NCI-H2081 (cell line): ENCODE measurements at regions not wholly inside any gene's neighbourhood (a gene's known extent, or its start where the extent isn't known, plus 50 kb on each side); places are given as distances from the start of the nearest gene placed in this dataset.

Source experiments
- DNase-seq, 2 experiments: peaks; one replicate each; lab custom pipeline; 2025; lab: John Stamatoyannopoulos, UW

DNA sequence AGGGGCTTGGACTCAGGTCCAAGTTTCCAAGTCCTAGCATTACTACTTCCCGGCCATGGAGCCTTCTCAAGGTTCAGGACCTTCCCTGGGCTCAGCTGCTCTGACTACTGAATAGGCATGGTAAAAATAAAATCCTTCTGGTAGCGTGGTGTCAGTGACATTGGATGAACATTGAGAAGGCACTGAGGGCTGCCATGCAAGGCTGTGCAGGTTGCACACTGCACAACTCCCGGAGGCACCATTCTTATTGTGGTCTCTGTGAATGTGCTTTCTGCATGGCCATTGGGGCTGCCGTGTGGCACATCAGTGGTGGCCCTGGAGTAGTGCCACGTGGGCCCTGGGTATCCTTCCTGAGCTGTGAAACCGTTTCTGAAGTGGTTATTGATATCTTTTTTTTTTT, 250.2 kb upstream of the CIBAR2 start:
- no peak for DNase-seq

DNA sequence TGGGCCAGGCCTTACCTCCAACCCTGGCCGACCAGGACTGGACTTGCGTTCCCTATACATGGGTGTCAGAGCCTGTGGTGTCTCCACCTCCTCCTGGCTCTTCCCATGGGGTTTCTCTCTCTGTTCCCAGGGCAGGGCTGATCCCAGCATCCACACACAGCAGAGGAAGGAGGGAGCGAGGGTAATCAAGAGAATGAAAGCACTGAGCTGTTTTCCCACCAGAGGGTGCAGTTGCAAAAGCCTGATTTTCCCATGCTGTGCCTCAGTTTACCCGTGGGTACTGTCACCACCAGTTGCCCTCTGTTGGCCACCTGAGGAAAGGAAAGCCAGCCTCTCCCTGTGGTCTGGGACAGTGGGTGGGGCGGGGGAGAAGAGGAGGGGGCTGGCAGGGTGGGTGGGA, 249.7 kb upstream of the GSE1 start:
- DNase-seq = no peak

DNA sequence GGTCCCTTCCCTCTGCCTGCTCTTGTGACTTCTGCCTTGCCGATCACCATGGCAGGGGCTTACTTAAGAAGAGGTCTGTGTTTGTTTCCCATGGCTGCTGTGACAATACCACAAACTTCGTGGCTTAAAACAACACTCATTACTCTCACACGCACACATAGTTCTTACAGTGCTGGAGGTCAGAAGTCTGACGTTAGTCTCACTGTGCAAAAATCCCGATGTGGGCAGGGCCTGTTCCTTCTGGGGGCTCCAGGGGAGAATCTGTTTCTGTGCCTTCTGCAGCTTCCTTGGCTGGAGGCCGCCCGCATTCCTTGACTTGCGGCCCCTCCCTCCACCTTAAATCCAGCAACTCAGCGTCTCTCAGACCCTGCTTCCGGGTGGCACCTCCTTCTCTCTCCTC, 249.2 kb upstream of the GSE1 start:
- DNase-seq = no peak

DNA sequence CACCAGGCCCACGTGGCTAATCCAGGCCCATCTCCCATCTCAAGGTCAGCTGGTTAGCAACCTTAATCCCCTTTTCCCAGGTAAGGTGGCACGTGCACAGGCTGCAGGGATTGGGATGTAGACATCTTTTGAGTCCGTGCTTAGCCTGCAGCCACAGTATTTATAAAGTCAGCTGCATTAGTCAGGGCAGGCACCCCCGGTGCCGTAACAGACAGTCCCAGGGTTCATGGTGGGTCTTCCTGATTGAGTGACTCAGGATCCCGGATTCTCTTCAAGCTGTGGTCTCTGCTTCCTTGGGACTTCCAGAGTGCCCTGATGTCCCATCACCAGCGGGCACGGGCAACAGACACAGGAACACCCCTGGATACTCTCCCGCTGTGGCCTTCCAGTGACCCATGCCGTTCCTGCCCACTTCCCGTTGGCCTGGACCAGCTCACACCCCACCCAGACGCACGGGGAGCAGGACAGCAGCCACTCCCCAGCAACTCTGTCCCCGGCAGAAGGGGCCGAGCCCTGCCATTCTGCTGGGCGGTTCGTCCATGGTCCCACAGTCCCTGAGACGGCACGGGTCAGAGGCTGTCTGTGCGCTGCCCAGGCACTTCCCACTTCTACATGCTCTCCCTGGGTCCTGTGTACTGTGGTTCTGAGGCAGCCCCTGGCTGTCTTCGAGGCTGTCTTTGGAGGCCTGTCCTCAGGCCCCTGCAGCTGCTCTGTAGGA, 248.6 kb upstream of the GSE1 start:
- no peak for DNase-seq

DNA sequence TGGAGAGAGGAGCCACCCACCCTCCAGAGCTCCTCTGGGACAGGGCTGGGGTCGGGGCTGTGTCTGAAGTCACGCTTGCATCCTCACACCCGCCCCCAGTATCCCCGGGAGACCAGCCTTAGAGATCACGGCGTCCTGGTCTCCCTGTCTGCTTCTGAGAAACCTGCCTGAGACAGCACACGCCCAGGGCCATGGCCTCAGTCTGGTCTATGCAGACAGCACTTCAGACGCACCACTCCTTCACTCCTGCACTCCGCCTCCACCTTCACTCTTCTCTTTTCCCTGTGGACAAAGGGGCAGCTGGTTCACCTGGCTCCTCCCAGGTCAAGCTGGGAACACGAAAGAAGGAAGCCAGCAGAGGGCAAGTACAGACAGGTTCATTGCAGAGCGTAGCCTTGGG, 248.0 kb upstream of the GSE1 start:
- no peak for DNase-seq

DNA sequence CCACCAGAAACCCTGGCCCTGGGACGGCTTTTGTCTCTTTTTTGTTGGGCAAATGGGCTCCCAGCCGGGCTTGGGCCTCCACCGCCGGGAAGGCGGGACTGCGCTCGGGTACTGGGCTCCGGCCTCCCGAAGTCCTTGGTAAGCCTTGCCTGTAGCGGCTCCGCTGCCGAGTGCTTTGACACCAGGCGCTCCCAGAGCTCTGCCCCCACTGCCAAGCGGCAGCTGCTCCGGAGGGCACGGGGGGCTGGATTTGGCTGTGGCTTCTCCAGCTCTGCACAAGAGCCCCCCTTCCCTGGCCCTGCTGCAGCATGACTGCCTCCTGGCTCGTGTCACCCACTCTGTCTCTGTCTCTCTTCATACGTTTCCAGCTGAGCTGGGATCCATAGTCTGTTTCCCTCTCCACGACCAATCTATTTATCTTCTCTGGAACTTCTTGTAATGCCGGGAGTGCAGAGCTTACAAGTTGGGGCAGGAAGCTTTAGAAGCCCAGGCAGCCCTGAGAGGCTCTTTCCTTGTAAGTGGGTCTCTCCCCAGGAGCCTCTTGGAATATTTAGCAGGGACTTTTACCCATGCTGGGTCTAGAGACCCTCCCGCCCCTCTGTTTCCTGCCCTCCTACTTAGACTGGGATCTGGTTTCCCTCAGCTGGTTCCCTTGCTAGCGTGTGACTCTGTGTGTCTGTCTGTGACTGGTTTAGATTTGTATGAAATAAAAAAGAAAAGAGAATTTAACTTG, 246.9 kb upstream of the GSE1 start:
- no peak for DNase-seq

DNA sequence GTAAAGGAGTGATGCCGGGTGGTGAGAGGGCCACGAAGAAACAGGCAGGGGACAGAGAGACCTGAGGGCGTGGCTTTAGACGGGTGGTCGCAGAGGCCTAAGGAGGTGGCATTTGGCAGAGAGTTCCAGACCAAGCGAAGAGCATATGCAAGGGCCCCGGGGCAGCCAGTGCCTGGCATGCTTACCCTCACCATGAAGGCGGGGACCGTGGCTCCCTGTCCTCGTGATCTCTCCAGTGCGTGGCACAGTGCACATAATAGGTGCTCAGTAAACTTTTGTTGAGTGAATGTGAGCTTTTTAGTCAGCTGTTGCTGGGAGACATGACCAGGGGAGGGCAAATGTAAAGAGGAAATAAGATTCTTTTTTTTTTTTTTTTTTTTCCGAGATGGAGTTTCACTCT, 245.6 kb upstream of the GSE1 start:
- no peak for DNase-seq

DNA sequence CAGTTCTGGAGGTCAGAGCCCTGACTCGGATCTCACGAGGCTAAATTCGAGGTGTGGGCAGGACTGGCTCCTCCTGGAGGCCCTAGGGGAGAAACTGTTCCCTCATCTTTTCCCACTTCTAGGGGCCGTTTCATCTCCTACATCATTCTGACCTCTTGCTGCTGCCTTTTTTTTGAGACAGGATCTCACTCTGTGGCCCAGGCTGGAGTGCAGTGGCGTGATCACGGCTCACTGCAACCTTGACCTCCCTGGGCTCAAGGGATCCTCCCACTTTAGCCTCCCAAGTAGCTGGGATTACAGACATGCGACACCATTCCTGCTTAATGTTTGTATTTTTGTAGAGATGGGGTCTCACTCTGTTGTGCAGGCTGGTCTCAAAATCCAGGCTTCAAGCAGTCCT, 244.1 kb upstream of the GSE1 start:
- DNase-seq = no peak

DNA sequence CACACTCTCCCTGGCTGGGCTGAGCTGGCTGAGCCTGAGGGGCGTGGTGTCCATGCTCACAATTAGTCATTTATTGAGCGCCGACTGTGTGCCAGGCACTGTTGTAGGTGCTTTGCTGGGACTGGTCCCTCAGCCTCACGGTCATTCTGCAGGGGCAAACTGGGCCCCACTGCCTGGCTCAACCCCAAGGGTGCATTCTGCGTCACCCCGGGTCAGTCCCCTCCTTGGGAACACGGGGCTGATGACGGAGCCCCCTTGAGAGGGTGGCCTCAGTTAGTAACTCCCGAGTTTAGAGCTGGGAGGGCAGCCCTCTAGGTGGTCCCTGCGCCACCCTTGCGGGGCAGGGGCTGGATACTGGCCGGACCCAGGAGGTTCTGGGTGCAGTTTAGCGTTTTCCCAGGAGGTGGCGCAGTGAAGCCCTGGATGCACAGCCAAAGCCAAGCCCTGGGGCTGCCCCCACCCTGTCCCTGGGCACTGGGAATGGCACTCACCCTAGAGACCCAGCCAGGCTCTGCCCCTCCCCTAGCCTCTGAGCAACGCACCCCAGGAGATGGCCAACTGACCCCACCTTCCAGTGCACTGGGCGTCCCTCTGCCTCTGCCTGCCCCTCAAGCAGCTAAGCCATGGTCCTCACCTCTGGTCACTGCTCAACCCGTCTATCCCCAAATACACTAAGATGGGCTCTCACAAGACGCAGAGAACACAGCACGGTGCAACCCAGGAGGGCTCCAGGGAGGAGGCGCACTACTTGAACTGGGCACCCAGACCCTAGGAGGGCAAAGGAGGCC, 243.2 kb upstream of the GSE1 start:
- DNase-seq = peak; percentile 38 to 57

DNA sequence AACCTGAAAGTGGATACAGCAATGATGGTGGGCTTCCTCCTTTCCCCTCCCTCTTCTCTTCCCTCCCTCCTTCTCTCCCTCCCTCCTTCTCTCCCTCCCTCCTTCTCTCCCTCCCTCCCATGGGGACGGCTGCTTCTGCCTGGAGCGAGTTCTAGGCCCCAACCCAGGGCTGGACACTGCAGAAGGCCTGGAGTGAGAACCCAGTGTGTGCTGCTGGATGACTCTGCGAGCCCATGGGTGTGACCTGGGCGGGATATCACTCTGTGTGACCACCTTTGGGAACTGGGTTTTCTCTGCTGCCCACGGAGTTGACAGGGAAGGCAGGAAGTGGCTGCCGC, 242.6 kb upstream of the GSE1 start:
- no peak for DNase-seq

DNA sequence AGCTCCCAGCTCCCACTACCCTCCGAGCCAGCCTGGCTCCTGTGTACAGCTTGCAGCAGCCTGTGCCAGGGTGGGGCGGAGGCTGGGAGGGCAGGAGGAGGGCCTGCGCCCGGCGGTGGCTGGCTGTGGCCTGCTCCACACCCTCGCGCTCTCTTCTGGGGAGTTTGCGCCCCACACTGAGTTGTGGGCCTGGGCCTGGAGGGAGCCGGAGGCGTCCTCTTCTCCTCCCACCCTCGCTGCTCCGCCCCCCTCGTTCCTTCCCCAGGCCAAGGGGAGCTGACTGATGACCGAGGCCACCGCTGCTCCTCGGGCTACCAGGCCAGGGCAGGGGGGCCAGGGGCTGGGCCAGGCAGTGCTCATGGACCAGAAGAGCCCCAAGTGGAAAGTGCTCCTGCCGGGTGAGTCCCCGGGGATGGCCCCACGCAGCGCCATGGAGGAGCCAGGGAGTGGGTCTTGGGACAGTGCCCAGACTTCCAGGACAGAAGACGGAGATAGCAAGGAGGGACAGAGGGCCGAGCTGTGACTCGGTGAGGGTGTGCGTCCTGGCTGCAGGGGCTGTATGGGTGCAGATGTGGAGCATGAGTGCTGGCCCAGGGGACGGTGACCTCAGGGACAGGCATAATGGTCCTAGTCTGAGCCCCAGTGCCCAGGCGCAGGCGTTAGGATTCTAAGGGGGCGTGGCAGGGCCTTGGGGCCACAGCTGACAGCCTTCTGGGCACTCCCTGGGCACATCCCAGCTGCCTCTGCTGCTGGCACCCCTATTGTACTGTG, 242.1 kb upstream of the GSE1 start:
- peak; percentile 25 to 29 for DNase-seq

DNA sequence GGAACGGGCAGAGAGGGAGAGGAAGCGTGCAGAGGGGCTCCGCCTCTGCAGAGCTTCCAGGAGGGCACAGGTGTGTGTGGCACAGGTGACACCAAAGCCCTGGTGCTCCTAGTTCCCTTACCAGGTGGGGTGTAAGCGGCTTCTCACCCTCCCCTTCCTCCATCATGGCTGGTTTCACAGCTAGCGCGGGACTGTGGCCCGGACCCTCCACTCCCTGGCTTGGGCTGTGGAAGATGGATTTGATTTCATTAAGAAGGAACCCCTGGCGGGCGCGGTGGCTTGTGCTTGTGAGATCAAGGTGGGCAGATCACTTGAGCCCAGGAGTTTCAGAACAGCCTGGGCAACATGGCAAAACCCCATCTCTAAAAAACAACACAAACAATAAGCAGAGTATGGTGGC, 241.2 kb upstream of the GSE1 start:
- no peak for DNase-seq

DNA sequence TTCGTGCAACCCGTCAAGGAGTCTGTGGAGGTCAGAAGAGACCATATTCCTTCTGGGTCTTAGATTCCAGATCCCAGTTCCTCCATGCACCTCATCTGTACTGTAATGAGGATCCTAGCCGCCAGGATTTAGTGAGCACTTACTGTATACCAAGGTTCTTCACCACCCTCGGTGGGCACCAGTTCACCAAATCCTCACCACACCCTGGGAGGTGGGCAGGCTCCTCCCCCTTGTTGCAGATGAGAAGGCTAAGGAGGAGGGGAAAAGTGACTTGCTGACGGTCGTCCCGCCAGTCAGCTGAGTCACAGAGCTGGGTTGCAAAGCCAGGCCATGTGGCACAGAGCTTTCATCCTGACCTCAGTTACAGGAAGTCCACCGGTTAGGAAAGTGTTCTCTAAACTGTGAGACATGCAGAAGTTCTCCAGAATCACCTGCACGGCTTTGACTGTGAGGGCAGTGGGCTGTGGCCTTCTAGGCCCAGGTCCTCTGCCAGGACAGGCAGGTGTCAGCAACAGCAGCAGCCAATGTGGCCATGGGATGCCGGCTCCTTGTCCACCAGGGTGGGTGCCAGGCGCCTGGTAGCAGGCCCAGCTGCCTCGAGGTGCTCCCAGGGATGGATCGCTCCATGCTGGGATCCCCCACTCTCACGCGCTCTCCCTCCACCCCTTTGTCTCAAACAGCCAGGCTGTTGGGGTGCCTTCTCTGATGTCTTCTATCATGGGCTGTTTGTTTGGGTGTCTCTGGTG, 240.3 kb upstream of the GSE1 start:
- DNase-seq = no peak

DNA sequence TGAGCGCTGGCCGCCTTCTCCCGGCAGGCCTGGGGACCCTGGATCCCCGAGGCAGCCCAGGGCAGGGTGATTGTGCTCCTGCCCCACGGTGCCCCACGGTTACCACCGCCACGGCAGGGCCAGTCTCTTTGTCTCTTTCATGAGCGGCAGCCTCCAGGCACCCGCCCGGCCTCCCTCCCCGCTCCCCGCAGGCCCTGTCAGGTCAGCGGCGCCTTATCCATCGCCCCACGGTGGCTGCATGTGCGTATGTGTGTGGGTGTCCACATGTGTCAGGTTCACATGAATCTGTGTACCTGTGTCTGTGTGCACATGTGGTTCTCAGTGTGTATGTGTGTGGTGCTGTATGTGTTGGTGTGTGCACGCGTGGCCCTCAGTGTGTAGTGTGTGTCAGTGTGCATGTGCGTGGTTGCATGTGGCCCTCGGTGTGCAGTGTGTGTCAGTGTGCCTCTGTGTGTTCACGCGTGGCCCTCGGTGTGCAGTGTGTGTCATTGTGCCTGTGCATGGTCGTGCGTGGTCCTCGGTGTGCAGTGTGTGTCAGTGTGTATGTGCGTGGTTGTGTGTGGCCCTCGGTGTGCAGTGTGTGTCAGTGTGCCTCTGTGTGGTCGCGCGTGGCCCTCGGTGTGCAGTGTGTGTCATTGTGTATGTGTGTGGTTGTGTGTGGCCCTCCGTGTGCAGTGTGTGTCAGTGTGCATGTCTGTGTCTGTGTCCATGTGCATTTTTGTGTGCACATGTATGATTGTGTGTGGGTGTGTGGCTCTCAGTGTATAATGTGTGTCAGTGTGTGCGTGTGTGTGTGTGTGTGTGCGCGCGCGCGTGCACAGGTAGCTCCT, 239.2 kb upstream of the GSE1 start:
- DNase-seq = no peak

DNA sequence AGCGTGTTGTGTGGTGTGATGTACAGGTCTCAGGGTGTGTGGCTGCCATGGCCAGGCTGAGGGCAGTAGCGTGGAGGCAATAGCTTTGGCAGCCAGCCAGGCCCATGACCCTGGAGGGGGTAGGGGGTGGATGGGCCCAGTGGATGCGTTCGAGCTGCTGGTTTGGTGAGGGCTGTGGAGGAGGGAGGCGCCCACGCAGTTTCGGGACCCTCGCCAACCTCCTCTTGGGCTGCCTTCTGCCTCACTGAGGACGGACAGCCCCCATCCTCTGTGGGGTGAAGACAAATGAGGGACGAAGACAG, 238.6 kb upstream of the GSE1 start:
- DNase-seq = no peak

DNA sequence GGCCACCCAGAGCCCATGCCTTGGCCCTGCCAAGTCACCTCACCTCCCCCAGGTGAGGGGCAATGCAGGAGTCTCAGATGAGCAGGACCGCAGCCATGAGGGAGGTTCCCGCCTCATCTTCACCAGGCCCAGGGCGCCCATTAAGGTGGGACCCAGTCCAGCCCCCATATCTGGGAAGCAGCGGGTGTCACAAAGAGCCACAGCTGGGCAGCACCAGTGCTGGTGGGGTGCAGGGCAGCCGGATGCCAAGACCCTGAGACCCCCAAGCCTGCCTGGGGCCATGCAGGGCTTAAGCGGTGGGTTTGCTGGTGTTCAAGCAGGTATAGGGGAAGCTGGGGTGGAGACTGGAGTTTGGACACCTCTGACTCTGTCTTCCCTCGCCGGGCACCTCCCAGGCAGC, 237.8 kb upstream of the GSE1 start:
- DNase-seq = no peak

DNA sequence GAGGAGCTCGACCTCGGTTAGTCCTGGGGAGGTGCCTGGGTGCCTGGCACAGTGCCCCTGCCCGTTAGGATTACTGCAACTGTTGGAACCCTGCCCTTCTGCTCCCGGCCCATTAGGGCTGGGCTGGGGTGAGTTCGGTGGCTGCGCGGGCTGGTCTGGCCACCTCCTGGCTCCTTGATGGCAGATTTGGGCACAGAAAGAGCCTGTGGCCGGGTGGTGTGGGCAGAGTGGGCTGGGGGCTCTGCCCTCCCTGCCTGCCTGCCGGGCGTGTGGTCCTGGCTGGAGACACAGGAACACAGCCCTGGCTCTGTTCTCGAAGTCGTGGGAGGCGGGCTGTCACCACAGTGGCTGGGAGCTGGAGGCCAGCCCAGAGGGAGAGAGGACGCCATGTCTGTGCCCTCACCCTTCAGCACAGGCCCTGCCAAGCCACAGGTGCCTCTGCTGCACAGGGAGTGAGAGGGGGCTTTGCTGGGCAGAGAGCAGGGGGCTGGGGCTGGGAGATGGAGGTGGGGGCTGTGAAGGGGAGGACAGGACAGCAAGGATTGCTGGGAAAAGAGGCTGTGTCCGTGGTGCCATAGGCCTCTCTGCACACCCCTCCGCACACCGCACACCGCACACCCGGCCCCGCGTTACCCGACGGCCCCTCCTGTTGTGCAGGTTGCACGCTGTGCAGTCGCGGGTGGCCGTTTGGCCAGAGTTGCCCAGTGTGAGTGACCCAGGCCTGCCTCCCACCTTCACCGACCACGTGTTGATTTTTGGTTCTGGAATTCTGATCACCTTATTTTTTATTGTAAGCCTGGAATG, 236.6 kb upstream of the GSE1 start:
- DNase-seq = no peak

DNA sequence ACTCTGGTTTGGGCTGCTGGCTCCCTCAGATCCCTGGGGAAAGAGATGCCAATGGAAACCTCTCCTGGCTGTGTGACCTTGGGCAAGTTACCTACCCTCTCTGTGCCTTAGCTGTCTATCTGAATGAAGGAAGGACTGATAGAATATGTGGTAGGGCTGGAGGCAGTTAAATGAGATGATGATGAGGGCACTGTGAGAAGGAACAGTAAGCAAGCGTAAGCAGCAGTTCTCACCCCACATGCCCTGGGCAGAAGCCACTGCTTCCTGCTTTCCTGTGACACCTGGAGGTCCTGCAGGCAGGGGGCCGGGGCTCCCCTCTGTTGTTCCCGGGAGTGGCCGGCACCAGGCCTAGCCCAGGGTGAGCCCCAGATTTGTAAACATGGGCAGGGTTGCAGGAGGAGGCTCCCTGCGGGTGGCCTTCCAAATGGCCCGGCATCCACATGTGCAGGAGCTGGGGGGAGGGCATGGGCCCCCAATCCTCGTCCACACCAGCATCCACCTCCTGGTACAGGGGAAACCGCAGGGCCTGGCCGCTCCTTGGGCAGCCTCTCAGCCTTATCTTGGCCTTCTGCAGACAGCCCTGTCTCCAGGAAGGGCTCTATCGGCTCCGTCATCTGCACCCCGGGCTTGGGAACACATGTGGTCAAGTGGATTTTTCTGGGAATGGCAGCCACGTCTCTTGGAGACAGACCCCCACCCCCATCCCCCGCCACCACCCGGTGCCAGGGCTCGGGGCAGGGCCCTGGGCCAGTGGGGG, 235.6 kb upstream of the GSE1 start:
- DNase-seq = no peak
